Gastrocnemius medialis (tissue), 4 donors: ENCODE measurements at regions not wholly inside any gene's neighbourhood (a gene's known extent, or its start where the extent isn't known, plus 50 kb on each side); places are given as distances from the start of the nearest gene placed in this dataset.

Experiments used
- POLR2A ChIP-seq, 2 donors: fragments of 450-650 bp; IDR thresholded peaks; one replicate each; pipeline ENCODE4 v1.6.1; 2017; ENCODE audit warnings: antibody characterized with exemption in 2 of 2, mild to moderate bottlenecking in 2 of 2, moderate library complexity in 2 of 2
- TF ChIP-seq, protein P1 (sequence below), 5 experiments: fragments of 450-650 bp in 3 of 5; fragments of 200-600 bp in 2 of 5; sonication (generic) in 2 of 5; IDR thresholded peaks in 4 of 5; conservative IDR thresholded peaks in 1 of 5; 1 replicate in 4 of 5; 2 replicates in 1 of 5; pipeline ENCODE4 v1.5.1; 2016 to 2019; ENCODE audit warnings: antibody characterized with exemption in 5 of 5, mild to moderate bottlenecking in 3 of 5, moderate library complexity in 3 of 5

DNA sequence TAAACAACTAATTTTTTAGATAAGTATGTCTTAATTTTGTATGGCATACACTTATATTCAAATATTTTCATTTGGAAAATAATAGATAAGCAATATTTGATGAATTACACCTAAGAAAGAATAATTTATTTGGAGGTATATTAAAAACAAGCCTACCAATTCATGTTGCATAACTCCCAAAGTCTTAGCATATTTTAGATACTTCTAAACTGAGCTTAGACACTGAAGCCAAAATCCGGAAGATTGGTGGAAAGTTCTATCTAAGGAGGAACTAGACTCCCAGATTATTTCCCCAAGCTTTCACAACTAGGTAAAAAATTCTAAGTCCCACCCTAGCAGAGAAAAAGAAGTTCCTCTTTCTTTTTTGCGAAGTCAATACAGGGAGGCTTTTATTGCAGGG is 221.0 kb upstream of the MMADHC start:
- TF ChIP-seq, protein P1, sequence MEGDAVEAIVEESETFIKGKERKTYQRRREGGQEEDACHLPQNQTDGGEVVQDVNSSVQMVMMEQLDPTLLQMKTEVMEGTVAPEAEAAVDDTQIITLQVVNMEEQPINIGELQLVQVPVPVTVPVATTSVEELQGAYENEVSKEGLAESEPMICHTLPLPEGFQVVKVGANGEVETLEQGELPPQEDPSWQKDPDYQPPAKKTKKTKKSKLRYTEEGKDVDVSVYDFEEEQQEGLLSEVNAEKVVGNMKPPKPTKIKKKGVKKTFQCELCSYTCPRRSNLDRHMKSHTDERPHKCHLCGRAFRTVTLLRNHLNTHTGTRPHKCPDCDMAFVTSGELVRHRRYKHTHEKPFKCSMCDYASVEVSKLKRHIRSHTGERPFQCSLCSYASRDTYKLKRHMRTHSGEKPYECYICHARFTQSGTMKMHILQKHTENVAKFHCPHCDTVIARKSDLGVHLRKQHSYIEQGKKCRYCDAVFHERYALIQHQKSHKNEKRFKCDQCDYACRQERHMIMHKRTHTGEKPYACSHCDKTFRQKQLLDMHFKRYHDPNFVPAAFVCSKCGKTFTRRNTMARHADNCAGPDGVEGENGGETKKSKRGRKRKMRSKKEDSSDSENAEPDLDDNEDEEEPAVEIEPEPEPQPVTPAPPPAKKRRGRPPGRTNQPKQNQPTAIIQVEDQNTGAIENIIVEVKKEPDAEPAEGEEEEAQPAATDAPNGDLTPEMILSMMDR (IDR thresholded peaks at IDR 0.05 in 4 of 5, conservative IDR thresholded peaks at IDR 0.05 in 1 of 5): no peak
- TF ChIP-seq POLR2A (IDR thresholded peaks at IDR 0.05): no peak
